ENCODE measurements at regions not wholly inside any gene's neighbourhood (a gene's known extent, or its start where the extent isn't known, plus 50 kb on each side); places are given as distances from the start of the nearest gene placed in this dataset.

DNA sequence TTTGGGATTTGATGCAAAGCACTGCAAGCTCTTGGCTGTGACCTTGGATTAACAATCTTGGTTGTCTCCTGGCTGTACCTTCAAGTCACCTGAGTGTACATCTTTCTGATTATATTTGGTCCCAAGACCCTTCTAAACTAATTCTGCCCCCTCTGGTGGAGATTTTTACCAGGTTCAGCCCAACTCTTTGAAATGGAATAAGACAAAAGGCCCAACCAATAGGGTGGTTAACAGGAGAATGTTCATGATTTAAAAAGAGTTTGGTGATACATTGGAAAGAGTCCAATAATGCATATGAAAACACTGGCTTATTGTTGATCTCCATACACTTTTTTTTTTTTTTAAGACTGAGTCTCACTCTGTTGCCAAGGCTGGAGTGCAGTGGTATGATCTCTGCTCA is 77.5 kb upstream of the CD83 start:
- no peak overlapping the region for H3K4me3 ChIP-seq (ENCODE audit: low read depth, low read length)
- DNase-seq (ENCODE audit: low read depth): no peak
- TF ChIP-seq, protein P1, sequence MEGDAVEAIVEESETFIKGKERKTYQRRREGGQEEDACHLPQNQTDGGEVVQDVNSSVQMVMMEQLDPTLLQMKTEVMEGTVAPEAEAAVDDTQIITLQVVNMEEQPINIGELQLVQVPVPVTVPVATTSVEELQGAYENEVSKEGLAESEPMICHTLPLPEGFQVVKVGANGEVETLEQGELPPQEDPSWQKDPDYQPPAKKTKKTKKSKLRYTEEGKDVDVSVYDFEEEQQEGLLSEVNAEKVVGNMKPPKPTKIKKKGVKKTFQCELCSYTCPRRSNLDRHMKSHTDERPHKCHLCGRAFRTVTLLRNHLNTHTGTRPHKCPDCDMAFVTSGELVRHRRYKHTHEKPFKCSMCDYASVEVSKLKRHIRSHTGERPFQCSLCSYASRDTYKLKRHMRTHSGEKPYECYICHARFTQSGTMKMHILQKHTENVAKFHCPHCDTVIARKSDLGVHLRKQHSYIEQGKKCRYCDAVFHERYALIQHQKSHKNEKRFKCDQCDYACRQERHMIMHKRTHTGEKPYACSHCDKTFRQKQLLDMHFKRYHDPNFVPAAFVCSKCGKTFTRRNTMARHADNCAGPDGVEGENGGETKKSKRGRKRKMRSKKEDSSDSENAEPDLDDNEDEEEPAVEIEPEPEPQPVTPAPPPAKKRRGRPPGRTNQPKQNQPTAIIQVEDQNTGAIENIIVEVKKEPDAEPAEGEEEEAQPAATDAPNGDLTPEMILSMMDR (IDR thresholded peaks at IDR 0.05; ENCODE audit: low read depth, low read length, missing control alignments): no peak
- in situ Hi-C loops (cut with HindIII; ENCODE audit: low sequenced_read_pairs): no loop called here

DNA sequence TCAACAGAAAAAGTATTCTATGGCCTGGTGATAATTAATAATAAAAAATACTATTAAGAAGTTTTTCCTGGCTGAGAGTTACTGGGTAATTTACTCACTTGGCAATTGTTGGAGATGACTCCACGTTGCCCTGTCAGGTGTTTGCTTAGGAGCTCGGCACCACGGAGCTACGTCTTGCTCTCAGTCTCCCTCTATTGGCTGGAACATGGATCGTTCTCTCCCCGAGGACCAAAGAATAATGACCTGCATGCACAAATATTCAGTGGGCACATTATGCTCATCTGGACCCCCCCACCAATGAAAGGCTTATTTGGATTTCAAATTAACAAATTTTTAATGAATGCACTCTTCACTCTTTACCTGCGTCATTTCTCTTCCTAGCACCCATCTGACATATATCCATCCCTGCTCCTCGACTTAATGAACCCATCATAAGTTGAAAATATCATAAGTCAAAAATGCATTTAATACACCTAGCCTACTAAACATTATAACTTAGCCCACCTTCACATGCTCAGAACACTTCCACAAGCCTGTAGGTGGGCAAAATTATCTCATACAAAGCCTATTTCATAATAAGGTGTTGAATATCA is 71.0 kb upstream of the CD83 start:
- TF ChIP-seq, protein P1 (IDR thresholded peaks at IDR 0.05; ENCODE audit: low read depth, low read length, missing control alignments): peak; percentile 88
- DNase-seq (ENCODE audit: low read depth): no peak
- in situ Hi-C loops (cut with HindIII; ENCODE audit: low sequenced_read_pairs): no loop called here
- H3K4me3 ChIP-seq (ENCODE audit: low read depth, low read length): no peak overlapping the region

DNA sequence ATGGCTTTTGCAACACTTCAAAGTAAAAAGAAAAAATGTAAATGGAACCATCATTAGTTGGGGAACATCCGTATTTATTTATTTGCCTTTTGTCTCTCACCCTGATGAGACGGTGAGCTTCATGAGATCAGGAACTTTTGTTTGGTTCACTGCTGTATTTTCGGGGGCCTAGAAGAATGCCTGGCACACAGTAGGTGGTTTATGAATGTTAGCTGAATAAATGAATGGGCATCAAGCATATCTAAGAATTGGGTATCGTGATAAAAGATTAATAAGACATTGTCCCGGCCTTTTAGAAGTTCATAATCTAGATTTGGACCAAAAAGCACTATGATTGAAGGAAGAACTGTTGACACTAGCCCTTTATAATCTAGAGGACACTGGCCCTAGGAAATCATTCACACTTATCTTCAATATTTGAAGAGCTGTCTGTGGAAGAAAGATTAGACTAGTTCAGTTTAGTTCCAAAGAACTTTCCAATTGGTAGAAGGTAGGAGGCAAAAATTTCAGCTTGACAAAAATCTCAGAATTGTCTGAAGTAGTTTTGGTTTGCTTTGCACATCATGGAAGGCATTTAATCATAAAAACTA is 70.3 kb upstream of the CD83 start:
- TF ChIP-seq, protein P1 (IDR thresholded peaks at IDR 0.05; ENCODE audit: low read depth, low read length, missing control alignments): no peak
- in situ Hi-C loops (cut with HindIII; ENCODE audit: low sequenced_read_pairs): no loop called here
- H3K4me3 ChIP-seq (ENCODE audit: low read depth, low read length): no peak overlapping the region
- DNase-seq (ENCODE audit: low read depth): no peak

DNA sequence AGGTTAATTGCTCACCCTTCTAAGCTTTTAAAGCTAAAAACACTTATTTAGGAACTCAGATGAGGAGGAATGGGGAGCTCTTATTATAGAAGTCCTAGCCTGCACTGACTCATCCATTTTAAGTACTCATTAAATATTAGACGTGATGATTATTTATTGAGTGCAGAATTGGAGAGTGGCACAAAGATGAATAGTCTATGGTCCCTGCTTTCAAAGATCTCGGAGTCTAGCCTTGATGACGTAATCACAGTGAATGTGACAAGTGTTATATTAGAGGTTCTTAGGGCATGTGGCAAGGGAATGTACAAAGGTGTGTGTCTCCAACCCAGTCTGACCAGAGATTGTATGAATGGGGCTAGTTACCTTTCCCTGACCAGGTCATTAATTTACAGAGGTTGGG is 68.7 kb upstream of the CD83 start:
- no peak for DNase-seq (ENCODE audit: low read depth)
- no peak overlapping the region for H3K4me3 ChIP-seq (ENCODE audit: low read depth, low read length)
- in situ Hi-C loops (cut with HindIII; ENCODE audit: low sequenced_read_pairs): no loop called here
- TF ChIP-seq, protein P1 (IDR thresholded peaks at IDR 0.05; ENCODE audit: low read depth, low read length, missing control alignments): no peak

DNA sequence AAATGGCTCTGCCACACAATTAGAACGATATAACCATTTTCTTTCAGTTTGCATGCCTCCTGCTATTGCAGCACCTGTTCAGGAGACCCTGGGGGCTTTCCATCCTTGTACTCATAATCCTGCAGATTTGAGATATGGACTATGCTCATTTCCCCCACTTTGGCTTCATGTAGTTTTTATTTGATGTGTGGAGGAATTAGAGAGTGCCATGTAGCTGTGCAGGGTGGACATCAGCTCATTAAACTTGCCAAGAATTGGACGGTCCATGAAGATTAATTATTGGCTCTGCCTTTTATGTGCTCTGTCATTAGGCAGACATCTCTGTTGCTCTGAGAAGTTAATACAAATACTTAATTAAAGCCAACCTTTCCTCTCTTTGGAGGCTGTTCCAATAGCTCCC is 66.2 kb upstream of the CD83 start:
- no peak for DNase-seq (ENCODE audit: low read depth)
- H3K4me3 ChIP-seq (ENCODE audit: low read depth, low read length): no peak overlapping the region
- in situ Hi-C loops (cut with HindIII; ENCODE audit: low sequenced_read_pairs): loop anchor here (25.0 kb wide), 1 partner anchor 139 kb away; the partner anchor contains the start of gene RNF182
- TF ChIP-seq, protein P1 (IDR thresholded peaks at IDR 0.05; ENCODE audit: low read depth, low read length, missing control alignments): no peak

DNA sequence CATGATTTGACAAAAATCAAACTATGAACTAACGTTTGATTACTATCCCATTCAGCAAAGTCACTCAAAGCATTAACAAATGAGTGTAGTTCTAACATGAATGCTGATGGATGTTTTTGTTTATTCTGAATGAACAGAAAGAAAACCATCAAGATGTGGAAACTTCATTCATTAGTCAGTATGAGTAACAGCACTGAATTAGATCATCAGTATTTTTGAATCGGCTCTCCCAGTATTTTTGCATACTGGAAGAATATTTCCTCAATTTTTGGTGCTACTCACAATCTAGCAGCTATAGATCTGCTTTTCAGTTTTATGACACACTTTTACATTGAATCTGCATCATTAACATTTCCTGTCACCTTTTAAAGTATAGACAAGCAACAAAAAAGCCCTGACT is 63.8 kb upstream of the CD83 start:
- in situ Hi-C loops (cut with HindIII; ENCODE audit: low sequenced_read_pairs): loop anchor here (25.0 kb wide), 1 partner anchor 142 kb away; the partner anchor contains the start of gene RNF182
- no peak overlapping the region for H3K4me3 ChIP-seq (ENCODE audit: low read depth, low read length)
- no peak for DNase-seq (ENCODE audit: low read depth)
- TF ChIP-seq, protein P1 (IDR thresholded peaks at IDR 0.05; ENCODE audit: low read depth, low read length, missing control alignments): no peak
